Right lobe of liver (tissue), 6 donors: ENCODE measurements at regions not wholly inside any gene's neighbourhood (a gene's known extent, or its start where the extent isn't known, plus 50 kb on each side); places are given as distances from the start of the nearest gene placed in this dataset.

ENCODE experiments used
- ATAC-seq, 4 donors: fragments of 200-7000 bp; cut with Tn5 transposase; one replicate each; pipeline ENCODE4 v1.9.1; 2020; ENCODE audit warnings: mild to moderate bottlenecking in 4 of 4, moderate library complexity in 4 of 4
- DNase-seq, 3 donors: peaks; one replicate each; pipeline ENCODE4 v3.0.0-alpha.2; 2020
- H3K27ac ChIP-seq, 3 donors: fragments of 200-600 bp; one replicate each; pipeline ENCODE4 v1.8.0; 2022
- H3K27me3 ChIP-seq, 2 donors: fragments of 200-600 bp; one replicate each; pipeline ENCODE4 v1.8.0; 2022
- H3K36me3 ChIP-seq, 4 donors: fragments of 200-600 bp; sonication (generic) in 1 of 4; one replicate each; pipeline versions ENCODE4 v1.5.1 to v1.8.0; 2017 to 2022; ENCODE audit warnings: control low read depth in 1 of 4
- H3K4me1 ChIP-seq, 4 donors: fragments of 200-600 bp; sonication (generic) in 1 of 4; one replicate each; pipeline versions ENCODE4 v1.5.1 to v1.8.0; 2017 to 2022; ENCODE audit warnings: control low read depth in 1 of 4
- H3K4me3 ChIP-seq, 3 donors: fragments of 200-600 bp; one replicate each; pipeline ENCODE4 v1.8.0; 2022
- H3K9me3 ChIP-seq, 4 donors: fragments of 200-600 bp; sonication (generic) in 1 of 4; one replicate each; pipeline versions ENCODE4 v1.5.1 to v1.8.0; 2017 to 2022; ENCODE audit warnings: control low read depth in 1 of 4
- POLR2A ChIP-seq: fragments of 450-650 bp; IDR thresholded peaks from one replicate; pipeline ENCODE4 v1.6.1; 2017; ENCODE audit warnings: antibody characterized with exemption, mild to moderate bottlenecking
- WGBS: methylation state at CpG from one replicate; pipeline ENCODE4 v1.1.6; 2018; ENCODE audit warnings: low coverage, low lambda C conversion rate; ENCODE audit not compliant: insufficient coverage; ENCODE audit errors: missing lambda C conversion rate; 5-methylcytosine and 5-hydroxymethylcytosine counted together
- intact Hi-C, 2 donors: fragments of 100-400 bp; cut with DNase I; formaldehyde crosslinking; loops; one replicate each; pipeline versions ENCODE4 v1.11.2 to v1.14.1; 2022
- TF ChIP-seq, protein P1 (sequence below), 4 donors: fragments of 200-600 bp in 3 of 4; fragments of 450-650 bp in 1 of 4; IDR thresholded peaks; one replicate each; pipeline versions ENCODE4 v1.5.1 to v1.8.0; 2016 to 2022; ENCODE audit warnings: antibody characterized with exemption in 4 of 4, mild to moderate bottlenecking in 2 of 4
- donor health status: DM: no; HTN: yes; CAD: no.
- donor health status: DM: no; HTN: no; CAD: no.
- donor health status: DM: no; HTN: no; CAD: no.
- donor health status: DM: no; HTN: yes; CAD: no.
- donor health status: DM: no; HTN: yes; CAD: no.

GRCh38 chr11:106391771-106392420, 314.4 kb downstream of the AASDHPPT start:
- Histone ChIP-seq H3K36me3 (no peaks in the 10 kb centered on the region), H3K27me3 (no peaks in the 10 kb centered on the region), H3K9me3 (no peaks in the 10 kb centered on the region), H3K4me1 (no peaks in the 10 kb centered on the region), H3K27ac (no peak overlapping the region), H3K4me3 (no peak overlapping the region)
- ATAC-seq (no peak), DNase-seq (no peak)
- TF ChIP-seq POLR2A: no peak
- TF ChIP-seq, protein P1, sequence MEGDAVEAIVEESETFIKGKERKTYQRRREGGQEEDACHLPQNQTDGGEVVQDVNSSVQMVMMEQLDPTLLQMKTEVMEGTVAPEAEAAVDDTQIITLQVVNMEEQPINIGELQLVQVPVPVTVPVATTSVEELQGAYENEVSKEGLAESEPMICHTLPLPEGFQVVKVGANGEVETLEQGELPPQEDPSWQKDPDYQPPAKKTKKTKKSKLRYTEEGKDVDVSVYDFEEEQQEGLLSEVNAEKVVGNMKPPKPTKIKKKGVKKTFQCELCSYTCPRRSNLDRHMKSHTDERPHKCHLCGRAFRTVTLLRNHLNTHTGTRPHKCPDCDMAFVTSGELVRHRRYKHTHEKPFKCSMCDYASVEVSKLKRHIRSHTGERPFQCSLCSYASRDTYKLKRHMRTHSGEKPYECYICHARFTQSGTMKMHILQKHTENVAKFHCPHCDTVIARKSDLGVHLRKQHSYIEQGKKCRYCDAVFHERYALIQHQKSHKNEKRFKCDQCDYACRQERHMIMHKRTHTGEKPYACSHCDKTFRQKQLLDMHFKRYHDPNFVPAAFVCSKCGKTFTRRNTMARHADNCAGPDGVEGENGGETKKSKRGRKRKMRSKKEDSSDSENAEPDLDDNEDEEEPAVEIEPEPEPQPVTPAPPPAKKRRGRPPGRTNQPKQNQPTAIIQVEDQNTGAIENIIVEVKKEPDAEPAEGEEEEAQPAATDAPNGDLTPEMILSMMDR (IDR thresholded peaks at IDR 0.05): no peak
- intact Hi-C loops: no loop called here
- WGBS: 40% methylated on average over 2 of the region's 2 CpGs

DNA sequence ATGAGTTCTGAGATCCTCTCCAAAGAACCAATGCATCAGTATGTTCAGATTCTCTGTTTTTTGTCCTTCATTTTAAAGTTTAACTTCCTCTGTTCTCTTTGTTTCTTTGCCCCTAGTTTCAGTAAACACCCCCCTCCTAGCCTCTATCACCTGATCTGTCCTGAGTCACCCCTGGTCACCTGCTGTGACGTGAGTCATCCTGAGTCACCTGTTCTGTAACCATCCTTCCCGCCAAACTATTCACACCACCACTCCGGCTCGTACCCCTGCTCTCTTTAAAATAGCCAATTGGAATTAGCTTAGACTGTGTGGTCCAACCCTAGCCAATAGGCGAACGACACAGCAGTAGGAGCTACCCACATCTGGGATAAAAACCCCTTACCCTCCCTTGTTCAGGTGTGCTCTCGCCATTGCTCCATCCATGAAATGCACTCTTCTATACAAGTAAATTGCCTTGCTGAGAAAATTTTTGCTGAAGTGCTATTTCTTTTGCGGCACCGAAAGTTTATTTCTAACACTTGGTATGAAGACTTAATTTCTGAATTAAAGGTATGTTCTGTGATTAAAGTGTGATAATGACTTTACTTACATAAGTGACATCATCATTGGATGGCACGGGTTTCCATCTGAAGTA, 318.4 kb downstream of the AASDHPPT start:
- H3K4me3 ChIP-seq: no peak overlapping the region
- ATAC-seq (no peak), DNase-seq (no peak)
- 66% methylated on average over 10 of the region's 10 CpGs for WGBS
- H3K27me3 ChIP-seq: no peaks in the 10 kb centered on the region
- no peak for TF ChIP-seq POLR2A
- TF ChIP-seq, protein P1 (IDR thresholded peaks at IDR 0.05): no peak
- H3K27ac ChIP-seq: no peak overlapping the region
- no peaks in the 10 kb centered on the region for H3K9me3 ChIP-seq
- intact Hi-C loops: no loop called here
- no peaks in the 10 kb centered on the region for H3K36me3 ChIP-seq
- H3K4me1 ChIP-seq: no peaks in the 10 kb centered on the region

DNA sequence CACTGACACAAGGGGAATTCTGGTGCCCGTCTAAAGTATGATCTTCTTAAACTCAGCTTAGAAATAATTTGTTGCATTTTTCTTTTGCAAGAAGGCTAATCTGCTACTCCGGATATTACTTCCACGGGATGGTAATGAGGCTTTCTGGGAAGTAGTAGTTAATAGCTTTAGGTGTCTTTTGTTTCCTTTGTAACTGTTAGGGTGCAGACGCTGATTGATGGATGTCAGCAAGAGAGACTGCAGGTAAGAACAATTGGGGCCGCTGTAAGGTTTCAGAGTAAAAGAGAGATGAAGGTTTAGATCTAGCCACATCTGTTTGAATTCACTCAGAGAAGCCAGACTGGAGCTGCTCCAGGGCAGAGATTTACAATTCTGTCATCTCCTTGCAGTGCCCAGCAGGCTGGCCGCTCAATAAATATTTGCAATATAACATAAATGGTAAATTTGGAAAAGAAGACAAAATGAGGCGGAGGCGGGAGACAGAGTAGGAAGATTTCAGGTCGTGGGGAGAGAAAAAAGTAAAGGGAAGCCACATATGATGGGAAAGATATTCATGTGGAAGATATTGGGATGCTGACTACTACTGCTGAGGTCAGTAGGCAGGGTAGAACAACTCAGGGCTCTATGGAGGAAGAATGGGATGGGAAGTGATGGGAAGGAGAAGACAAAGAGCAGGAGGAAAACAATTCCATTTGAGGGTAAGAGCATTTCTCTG, 320.5 kb downstream of the AASDHPPT start:
- Histone ChIP-seq H3K27me3 (no peaks in the 10 kb centered on the region), H3K4me3 (no peak overlapping the region), H3K36me3 (no peaks in the 10 kb centered on the region), H3K27ac (no peak overlapping the region), H3K9me3 (no peaks in the 10 kb centered on the region), H3K4me1 (no peaks in the 10 kb centered on the region)
- ATAC-seq (no peak), DNase-seq (no peak)
- intact Hi-C loops: no loop called here
- TF ChIP-seq, protein P1 (IDR thresholded peaks at IDR 0.05): no peak
- TF ChIP-seq POLR2A: no peak
- WGBS: 56% methylated on average over 9 of the region's 9 CpGs

DNA sequence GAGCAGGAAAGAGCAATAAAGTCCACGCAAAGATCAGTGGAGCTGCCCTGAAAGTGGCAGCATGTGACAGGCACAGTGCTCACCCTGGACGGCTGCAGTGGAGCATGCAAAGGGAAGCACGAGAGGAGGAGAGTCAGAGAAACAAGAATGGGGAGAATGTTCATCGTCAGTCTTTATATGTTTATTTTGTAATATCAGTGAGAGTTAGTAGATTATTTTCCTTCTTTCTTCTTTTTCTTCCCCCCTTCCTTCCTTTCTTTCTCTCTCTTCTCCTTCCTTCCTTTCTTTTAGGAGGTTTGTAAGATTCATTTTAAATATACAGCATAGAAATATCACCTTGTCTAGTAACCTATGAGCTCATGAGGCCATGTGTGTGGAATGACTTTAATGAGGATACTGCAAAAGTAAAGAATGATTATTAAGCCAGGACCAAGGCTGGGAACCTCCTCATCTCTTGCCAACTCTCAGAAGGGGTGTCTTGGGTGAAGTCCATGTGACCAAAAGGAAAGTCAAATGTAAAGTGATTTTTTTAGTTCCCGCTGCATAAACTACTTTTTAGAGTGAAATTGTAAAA, 321.1 kb downstream of the AASDHPPT start:
- no peak for DNase-seq
- Histone ChIP-seq H3K27me3 (no peaks in the 10 kb centered on the region), H3K36me3 (no peaks in the 10 kb centered on the region), H3K27ac (no peak overlapping the region), H3K9me3 (no peaks in the 10 kb centered on the region), H3K4me3 (no peak overlapping the region), H3K4me1 (no peaks in the 10 kb centered on the region)
- no peak for TF ChIP-seq POLR2A
- TF ChIP-seq, protein P1 (IDR thresholded peaks at IDR 0.05): no peak
- ATAC-seq: no peak
- WGBS: 64% methylated on average over 5 of the region's 5 CpGs
- intact Hi-C loops: no loop called here
